Fibroblast of lung (primary cell): ENCODE measurements at regions not wholly inside any gene's neighbourhood (a gene's known extent, or its start where the extent isn't known, plus 50 kb on each side); places are given as distances from the start of the nearest gene placed in this dataset.

ENCODE experiments used
- EZH2 ChIP-seq: IDR thresholded peaks from 2 replicates; pipeline ENCODE4 v1.5.1; 2012; ENCODE audit warnings: low read length, control low read depth, mild to moderate bottlenecking; ENCODE audit errors: missing control alignments
- TF ChIP-seq, protein P1 (sequence below), 2 donors: IDR thresholded peaks in 1 of 2; conservative IDR thresholded peaks in 1 of 2; 1 replicate in 1 of 2; 2 replicates in 1 of 2; pipeline ENCODE4 v1.5.1; 2011 to 2012; ENCODE audit warnings: low read length in 2 of 2, control low read depth in 1 of 2, inconsistent platforms in 1 of 2, low read depth in 1 of 2, mild to moderate bottlenecking in 1 of 2

DNA sequence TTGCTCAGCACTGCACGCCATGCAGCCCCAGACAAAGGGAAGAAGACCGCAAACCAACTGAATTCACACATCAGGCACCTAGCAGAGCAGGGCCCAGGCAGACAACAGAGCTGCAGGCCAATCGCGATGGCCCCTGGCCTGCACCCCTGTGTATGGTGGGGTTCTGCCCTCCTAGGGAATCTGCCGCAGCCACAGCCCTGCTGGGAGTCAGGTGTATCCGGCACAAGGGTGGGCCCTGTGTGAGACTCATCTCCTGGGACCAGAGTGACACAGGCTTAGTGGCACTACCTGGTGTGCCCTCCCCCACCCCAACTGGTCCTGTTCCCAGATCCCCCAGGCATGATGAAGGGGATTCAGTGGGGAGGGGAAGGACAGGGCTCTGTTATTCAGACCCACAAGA, 122.8 kb downstream of the ATPSCKMT start:
- TF ChIP-seq, protein P1, sequence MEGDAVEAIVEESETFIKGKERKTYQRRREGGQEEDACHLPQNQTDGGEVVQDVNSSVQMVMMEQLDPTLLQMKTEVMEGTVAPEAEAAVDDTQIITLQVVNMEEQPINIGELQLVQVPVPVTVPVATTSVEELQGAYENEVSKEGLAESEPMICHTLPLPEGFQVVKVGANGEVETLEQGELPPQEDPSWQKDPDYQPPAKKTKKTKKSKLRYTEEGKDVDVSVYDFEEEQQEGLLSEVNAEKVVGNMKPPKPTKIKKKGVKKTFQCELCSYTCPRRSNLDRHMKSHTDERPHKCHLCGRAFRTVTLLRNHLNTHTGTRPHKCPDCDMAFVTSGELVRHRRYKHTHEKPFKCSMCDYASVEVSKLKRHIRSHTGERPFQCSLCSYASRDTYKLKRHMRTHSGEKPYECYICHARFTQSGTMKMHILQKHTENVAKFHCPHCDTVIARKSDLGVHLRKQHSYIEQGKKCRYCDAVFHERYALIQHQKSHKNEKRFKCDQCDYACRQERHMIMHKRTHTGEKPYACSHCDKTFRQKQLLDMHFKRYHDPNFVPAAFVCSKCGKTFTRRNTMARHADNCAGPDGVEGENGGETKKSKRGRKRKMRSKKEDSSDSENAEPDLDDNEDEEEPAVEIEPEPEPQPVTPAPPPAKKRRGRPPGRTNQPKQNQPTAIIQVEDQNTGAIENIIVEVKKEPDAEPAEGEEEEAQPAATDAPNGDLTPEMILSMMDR (conservative IDR thresholded peaks at IDR 0.05 in 1 of 2, IDR thresholded peaks at IDR 0.05 in 1 of 2; ENCODE audit: low read depth in 1 of 2, low read length in 2 of 2): no peak
- TF ChIP-seq EZH2: no peak
